ENCODE measurements at regions not wholly inside any gene's neighbourhood (a gene's known extent, or its start where the extent isn't known, plus 50 kb on each side); places are given as distances from the start of the nearest gene placed in this dataset.

- no peak for TF ChIP-seq CTCF (IDR thresholded peaks at IDR 0.05)
- TF ChIP-seq EZH2 (IDR thresholded peaks at IDR 0.05; ENCODE audit: borderline replicate concordance, insufficient read depth, low read depth, low read length, poor library complexity, severe bottlenecking): no peak
Measured at GRCh38 chr11:90326647-90327046, 103.8 kb upstream of the CHORDC1 start.
